ENCODE measurements at regions not wholly inside any gene's neighbourhood (a gene's known extent, or its start where the extent isn't known, plus 50 kb on each side); places are given as distances from the start of the nearest gene placed in this dataset.

DNA sequence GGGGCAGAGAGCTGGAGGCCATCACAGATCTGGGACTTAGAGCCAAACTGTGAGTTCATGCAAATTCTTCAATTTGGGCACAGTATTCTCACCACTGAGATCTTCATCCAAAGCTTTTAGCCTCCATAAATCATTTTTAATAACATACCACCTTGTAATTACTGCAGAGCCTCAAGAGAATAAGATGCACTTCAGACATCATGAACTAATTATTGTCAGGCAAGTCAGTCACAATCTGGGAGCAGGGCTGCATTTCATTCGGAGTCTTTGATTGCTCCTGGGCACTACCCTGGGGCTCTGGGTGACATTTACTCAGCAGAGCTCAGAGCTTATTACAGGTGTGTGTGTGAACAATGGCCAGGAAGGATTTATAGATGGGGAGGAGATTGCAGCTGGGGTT is 623.7 kb downstream of the PTPRU start:
- Histone ChIP-seq H3K9me3 (ENCODE audit: low read length) (peaks cover 12% of the 10 kb centered on the region; the same call in 1 of the 2 replicates), H3K27ac (ENCODE audit: extremely low read length, insufficient read depth, low read length) (no peak overlapping the region), H3K79me2 (ENCODE audit: insufficient read depth, low read length) (no peaks in the 10 kb centered on the region), H3K9ac (ENCODE audit: insufficient read depth, low read depth, low read length) (no peak overlapping the region), H4K20me1 (ENCODE audit: insufficient read depth, low read length) (no peaks in the 10 kb centered on the region), H3K36me3 (replicated peaks in 1 of 2; ENCODE audit: control insufficient read depth in 1 of 2, insufficient read depth in 2 of 2, low read length in 2 of 2) (no peaks in the 10 kb centered on the region), H3K4me2 (ENCODE audit: low read depth, low read length) (no peak overlapping the region), H3K27me3 (ENCODE audit: control insufficient read depth in 1 of 2, insufficient read depth in 2 of 2, low read length in 2 of 2) (peaks cover 0 to 2% of the 10 kb centered on the region in 2 experiments; a peak in 2 of 5 replicates), H3K4me1 (ENCODE audit: insufficient read depth, low read length) (no peaks in the 10 kb centered on the region), H3K4me3 (replicated peaks in 1 of 3; ENCODE audit: insufficient read depth in 1 of 3, low read depth in 2 of 3, low read length in 3 of 3) (no peak overlapping the region), H2AFZ (ENCODE audit: low read length) (no peak overlapping the region)
- in situ Hi-C loops (cut with HindIII; ENCODE audit: extremely low pct_ligation_motif_present, low pct_unique_long_range_greater_than_20kb) (no loop called here), intact Hi-C loops (cut with micrococcal nuclease; ENCODE audit: unreplicated experiment) (no loop called here)
- WGBS (ENCODE audit: low lambda C conversion rate): 0% methylated on average over 1 of the region's 1 CpG
- ATAC-seq: no peak
- BruUV-seq (replicated peaks): no TSS peak
- FAIRE-seq: no peak
- POLR2A ChIA-PET: no interaction called here
- CTCF ChIA-PET (ENCODE audit: low intra/inter-chr PET ratio, low total read pairs): no interaction called here
- TF ChIP-seq, protein P1, sequence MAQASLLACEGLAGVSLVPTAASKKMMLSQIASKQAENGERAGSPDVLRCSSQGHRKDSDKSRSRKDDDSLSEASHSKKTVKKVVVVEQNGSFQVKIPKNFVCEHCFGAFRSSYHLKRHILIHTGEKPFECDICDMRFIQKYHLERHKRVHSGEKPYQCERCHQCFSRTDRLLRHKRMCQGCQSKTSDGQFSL (CRISPR knock-in tag; IDR thresholded peaks at IDR 0.05): no peak
- TF ChIP-seq, protein P2, sequence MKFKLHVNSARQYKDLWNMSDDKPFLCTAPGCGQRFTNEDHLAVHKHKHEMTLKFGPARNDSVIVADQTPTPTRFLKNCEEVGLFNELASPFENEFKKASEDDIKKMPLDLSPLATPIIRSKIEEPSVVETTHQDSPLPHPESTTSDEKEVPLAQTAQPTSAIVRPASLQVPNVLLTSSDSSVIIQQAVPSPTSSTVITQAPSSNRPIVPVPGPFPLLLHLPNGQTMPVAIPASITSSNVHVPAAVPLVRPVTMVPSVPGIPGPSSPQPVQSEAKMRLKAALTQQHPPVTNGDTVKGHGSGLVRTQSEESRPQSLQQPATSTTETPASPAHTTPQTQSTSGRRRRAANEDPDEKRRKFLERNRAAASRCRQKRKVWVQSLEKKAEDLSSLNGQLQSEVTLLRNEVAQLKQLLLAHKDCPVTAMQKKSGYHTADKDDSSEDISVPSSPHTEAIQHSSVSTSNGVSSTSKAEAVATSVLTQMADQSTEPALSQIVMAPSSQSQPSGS (CRISPR knock-in tag; IDR thresholded peaks at IDR 0.05): no peak
- TF ChIP-seq ZNF431 (CRISPR knock-in tag; IDR thresholded peaks at IDR 0.05; ENCODE audit: borderline replicate concordance, low read depth) (no peak), ATF7 (IDR thresholded peaks at IDR 0.05) (no peak), ATF7 (CRISPR knock-in tag; IDR thresholded peaks at IDR 0.05) (no peak), ZNF775 (CRISPR knock-in tag; IDR thresholded peaks at IDR 0.05; ENCODE audit: borderline replicate concordance) (no peak), MZF1 (CRISPR knock-in tag; IDR thresholded peaks at IDR 0.05; ENCODE audit: borderline replicate concordance) (no peak), RFX5 (IDR thresholded peaks at IDR 0.05; ENCODE audit: low read depth, low read length) (no peak), PTBP1 (IDR thresholded peaks at IDR 0.05; ENCODE audit: low read depth, low read length, poor library complexity, severe bottlenecking) (no peak), ZNF180 (CRISPR knock-in tag; IDR thresholded peaks at IDR 0.05; ENCODE audit: borderline replicate concordance, low read depth) (no peak), PLRG1 (conservative IDR thresholded peaks at IDR 0.05) (no peak), NFKB2 (CRISPR knock-in tag; IDR thresholded peaks at IDR 0.05; ENCODE audit: borderline replicate concordance) (no peak), HNF4G (IDR thresholded peaks at IDR 0.05; ENCODE audit: borderline replicate concordance, low read depth, low read length) (no peak), HNF4G (CRISPR knock-in tag; IDR thresholded peaks at IDR 0.05; ENCODE audit: borderline replicate concordance, low read depth) (no peak), SMAD1 (CRISPR knock-in tag; IDR thresholded peaks at IDR 0.05; ENCODE audit: borderline replicate concordance, low read depth) (no peak), CAMTA2 (CRISPR knock-in tag; IDR thresholded peaks at IDR 0.05; ENCODE audit: borderline replicate concordance) (no peak), ADNP (CRISPR knock-in tag; IDR thresholded peaks at IDR 0.05) (no peak), FOSL2 (CRISPR knock-in tag; IDR thresholded peaks at IDR 0.05) (no peak), ZNF264 (CRISPR knock-in tag; IDR thresholded peaks at IDR 0.05) (no peak), ZFP36 (IDR thresholded peaks at IDR 0.05; ENCODE audit: borderline replicate concordance, low read depth, low read length, partially characterized antibody) (no peak)
- TF ChIP-seq, protein P3, sequence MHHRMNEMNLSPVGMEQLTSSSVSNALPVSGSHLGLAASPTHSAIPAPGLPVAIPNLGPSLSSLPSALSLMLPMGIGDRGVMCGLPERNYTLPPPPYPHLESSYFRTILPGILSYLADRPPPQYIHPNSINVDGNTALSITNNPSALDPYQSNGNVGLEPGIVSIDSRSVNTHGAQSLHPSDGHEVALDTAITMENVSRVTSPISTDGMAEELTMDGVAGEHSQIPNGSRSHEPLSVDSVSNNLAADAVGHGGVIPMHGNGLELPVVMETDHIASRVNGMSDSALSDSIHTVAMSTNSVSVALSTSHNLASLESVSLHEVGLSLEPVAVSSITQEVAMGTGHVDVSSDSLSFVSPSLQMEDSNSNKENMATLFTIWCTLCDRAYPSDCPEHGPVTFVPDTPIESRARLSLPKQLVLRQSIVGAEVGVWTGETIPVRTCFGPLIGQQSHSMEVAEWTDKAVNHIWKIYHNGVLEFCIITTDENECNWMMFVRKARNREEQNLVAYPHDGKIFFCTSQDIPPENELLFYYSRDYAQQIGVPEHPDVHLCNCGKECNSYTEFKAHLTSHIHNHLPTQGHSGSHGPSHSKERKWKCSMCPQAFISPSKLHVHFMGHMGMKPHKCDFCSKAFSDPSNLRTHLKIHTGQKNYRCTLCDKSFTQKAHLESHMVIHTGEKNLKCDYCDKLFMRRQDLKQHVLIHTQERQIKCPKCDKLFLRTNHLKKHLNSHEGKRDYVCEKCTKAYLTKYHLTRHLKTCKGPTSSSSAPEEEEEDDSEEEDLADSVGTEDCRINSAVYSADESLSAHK (CRISPR knock-in tag; IDR thresholded peaks at IDR 0.05; ENCODE audit: borderline replicate concordance): no peak
- DNase-seq (ENCODE audit: low spot score): no peak
